H1 (cell line): ENCODE measurements at regions not wholly inside any gene's neighbourhood (a gene's known extent, or its start where the extent isn't known, plus 50 kb on each side); places are given as distances from the start of the nearest gene placed in this dataset.

Source experiments
- CTCF ChIA-PET: fragments of 300-600 bp; sonication (Branson Sonifier 250); formaldehyde crosslinking; loops from one replicate; lab custom pipeline; 2021; ENCODE audit not compliant: partially characterized antibody; lab: Charles Lee
- POLR2A ChIA-PET: fragments of 300-600 bp; sonication (Branson Sonifier 250); formaldehyde crosslinking; loops from one replicate; lab custom pipeline; 2021; ENCODE audit warnings: inconsistent platforms; ENCODE audit not compliant: partially characterized antibody; lab: Charles Lee
- DNase-seq, 2 experiments: peaks; one replicate each; pipeline versions ENCODE4 v3.0.0 to v3.0.0-alpha.2; 2010 to 2022; ENCODE audit warnings: low spot score in 2 of 2, low read depth in 1 of 2, mixed read lengths in 1 of 2
- FAIRE-seq: peaks from 2 replicates; lab custom pipeline; 2011; peaks lifted over from hg19 to GRCh38; lab: Jason Lieb, UNC
- H2AFZ ChIP-seq: 2 replicates; pipeline ENCODE4 v1.8.1; 2012; ENCODE audit warnings: low read length, inconsistent platforms
- H2AK5ac ChIP-seq: 2 replicates; pipeline ENCODE4 v1.6.1; 2013; ENCODE audit warnings: low read depth, low read length
- H2BK120ac ChIP-seq: replicated peaks from 2 replicates; pipeline ENCODE3; 2013; ENCODE audit warnings: low read depth, low read length, inconsistent platforms
- H2BK12ac ChIP-seq: 2 replicates; pipeline ENCODE4 v1.6.1; 2013; ENCODE audit warnings: low read depth, low read length
- H2BK15ac ChIP-seq: 2 replicates; pipeline ENCODE4 v1.6.1; 2013; ENCODE audit warnings: low read length
- H2BK20ac ChIP-seq: 2 replicates; pipeline ENCODE4 v1.6.1; 2013; ENCODE audit warnings: low read length
- H2BK5ac ChIP-seq: 2 replicates; pipeline ENCODE4 v1.6.1; 2013; ENCODE audit warnings: low read depth, low read length
- H3K14ac ChIP-seq: 2 replicates; pipeline ENCODE4 v1.6.1; 2013; ENCODE audit warnings: inconsistent platforms; ENCODE audit not compliant: insufficient read length
- H3K18ac ChIP-seq: 2 replicates; pipeline ENCODE4 v1.6.1; 2013; ENCODE audit warnings: low read length; ENCODE audit errors: extremely low read depth
- H3K23ac ChIP-seq: 2 replicates; pipeline ENCODE4 v1.6.1; 2013; ENCODE audit warnings: inconsistent platforms; ENCODE audit not compliant: insufficient read length
- H3K23me2 ChIP-seq: 2 replicates; pipeline ENCODE4 v1.6.1; 2013; ENCODE audit warnings: low read depth, low read length
- H3K27ac ChIP-seq: 2 replicates; pipeline ENCODE4 v1.6.1; 2011; ENCODE audit warnings: low read depth, low read length, inconsistent platforms
- H3K27me3 ChIP-seq, 4 experiments: replicated peaks in 1 of 4; 1 replicate in 1 of 4; 2 replicates in 3 of 4; pipeline versions ENCODE4 v1.6.1 to v1.8.1; 2011 to 2013; ENCODE audit warnings: low read length in 3 of 4, mild to moderate bottlenecking in 3 of 4, inconsistent platforms in 2 of 4, mixed read lengths in 2 of 4, moderate library complexity in 1 of 4; ENCODE audit not compliant: control insufficient read depth in 3 of 4, insufficient read depth in 3 of 4; ENCODE audit errors: extremely low read depth in 1 of 4
- H3K36me3 ChIP-seq, 4 experiments: 2 replicates each; pipeline versions ENCODE4 v1.6.1 to v1.8.1; 2011 to 2013; ENCODE audit warnings: mild to moderate bottlenecking in 4 of 4, low read length in 3 of 4, moderate library complexity in 2 of 4, control low read depth in 1 of 4, inconsistent platforms in 1 of 4; ENCODE audit not compliant: insufficient read depth in 4 of 4, control insufficient read depth in 2 of 4
- H3K4ac ChIP-seq: replicated peaks from 2 replicates; pipeline ENCODE3; 2013; ENCODE audit warnings: low read length, low read depth, mixed read lengths, inconsistent platforms; ENCODE audit not compliant: insufficient read length
- H3K4me1 ChIP-seq, 4 experiments: replicated peaks in 1 of 4; 1 replicate in 1 of 4; 2 replicates in 3 of 4; pipeline versions ENCODE4 v1.6.1 to v1.8.1; 2011 to 2013; ENCODE audit warnings: low read length in 3 of 4, inconsistent platforms in 2 of 4, mixed read lengths in 1 of 4; ENCODE audit not compliant: insufficient read depth in 4 of 4, control insufficient read depth in 3 of 4
- H3K4me2 ChIP-seq, 2 experiments: 2 replicates each; pipeline versions ENCODE4 v1.6.1 to v1.8.1; 2011 to 2013; ENCODE audit warnings: low read depth in 2 of 2, low read length in 2 of 2, control low read depth in 1 of 2, inconsistent platforms in 1 of 2, mild to moderate bottlenecking in 1 of 2; ENCODE audit not compliant: insufficient read depth in 1 of 2
- H3K4me3 ChIP-seq, 4 experiments: fragments of 200-600, 300-600 bp in 1 of 4; sonication (generic), shearing (Covaris generic), sonication (Bioruptor Twin) in 1 of 4; 2 replicates each; pipeline versions ENCODE4 v1.5.1 to v1.8.1; 2011 to 2016; ENCODE audit warnings: low read length in 4 of 4, low read depth in 3 of 4, control low read depth in 2 of 4, inconsistent platforms in 2 of 4, mild to moderate bottlenecking in 2 of 4, mixed read lengths in 1 of 4, moderate library complexity in 1 of 4; ENCODE audit not compliant: insufficient read depth in 2 of 4; ENCODE audit errors: extremely low read depth in 1 of 4
- H3K56ac ChIP-seq: replicated peaks from 2 replicates; pipeline ENCODE3; 2013; ENCODE audit warnings: low read depth, mild to moderate bottlenecking, mixed read lengths, low read length, inconsistent platforms; ENCODE audit not compliant: insufficient read length
- H3K79me1 ChIP-seq: 2 replicates; pipeline ENCODE4 v1.6.1; 2013; ENCODE audit warnings: low read depth, low read length, control low read depth
- H3K79me2 ChIP-seq, 2 experiments: 2 replicates each; pipeline versions ENCODE4 v1.6.1 to v1.8.1; 2012 to 2013; ENCODE audit warnings: low read length in 2 of 2, mild to moderate bottlenecking in 2 of 2, inconsistent platforms in 1 of 2; ENCODE audit not compliant: insufficient read depth in 2 of 2, control insufficient read depth in 1 of 2
- H3K9ac ChIP-seq, 4 experiments: replicated peaks in 1 of 4; 1 replicate in 1 of 4; 2 replicates in 3 of 4; pipeline versions ENCODE4 v1.6.1 to v1.8.1; 2011 to 2013; ENCODE audit warnings: low read depth in 3 of 4, low read length in 3 of 4, control low read depth in 2 of 4, mild to moderate bottlenecking in 2 of 4, moderate library complexity in 2 of 4, inconsistent platforms in 1 of 4; ENCODE audit errors: extremely low read depth in 1 of 4
- H3K9me3 ChIP-seq, 2 experiments: 2 replicates each; pipeline versions ENCODE4 v1.6.1 to v1.8.1; 2012 to 2013; ENCODE audit warnings: mild to moderate bottlenecking in 2 of 2, moderate library complexity in 2 of 2, control low read depth in 1 of 2, inconsistent platforms in 1 of 2, low read depth in 1 of 2, low read length in 1 of 2, mixed read lengths in 1 of 2; ENCODE audit not compliant: insufficient read depth in 2 of 2
- H4K20me1 ChIP-seq, 2 experiments: replicated peaks in 1 of 2; 2 replicates each; pipeline versions ENCODE3 to v1.8.1; 2011 to 2013; ENCODE audit warnings: inconsistent platforms in 2 of 2, low read length in 2 of 2, mild to moderate bottlenecking in 1 of 2; ENCODE audit not compliant: insufficient read depth in 2 of 2, control insufficient read depth in 1 of 2
- H4K5ac ChIP-seq: 2 replicates; pipeline ENCODE4 v1.6.1; 2013; ENCODE audit warnings: low read length, low read depth, mixed read lengths, inconsistent platforms; ENCODE audit not compliant: insufficient read length
- H4K8ac ChIP-seq: 2 replicates; pipeline ENCODE4 v1.8.0; 2013; ENCODE audit warnings: mild to moderate bottlenecking, moderate library complexity, low read length, inconsistent platforms; ENCODE audit not compliant: insufficient read depth; ENCODE audit errors: extremely low read depth
- H4K91ac ChIP-seq: replicated peaks from 2 replicates; pipeline ENCODE3; 2013; ENCODE audit warnings: low read length, mixed read lengths, inconsistent platforms; ENCODE audit not compliant: insufficient read length
- CHD1 ChIP-seq: IDR thresholded peaks from 2 replicates; pipeline ENCODE4 v1.6.1; 2012; ENCODE audit warnings: low read depth, low read length, improper control_type of control experiment
- MAFK ChIP-seq: IDR thresholded peaks from 2 replicates; pipeline ENCODE4 v1.6.1; 2012; ENCODE audit warnings: low read depth, mild to moderate bottlenecking, improper control_type of control experiment, low read length
- WGBS, 2 experiments: shearing (Covaris generic) in 1 of 2; methylation state at CpG; one replicate each; pipeline versions ENCODE4 v1.1.6 to v1.1.7; 2013 to 2015; ENCODE audit warnings: low lambda C conversion rate in 2 of 2, mixed read lengths in 2 of 2, inconsistent platforms in 1 of 2, low coverage in 1 of 2, missing lambda C conversion rate in 1 of 2; ENCODE audit not compliant: insufficient replicate concordance in 2 of 2, insufficient coverage in 1 of 2, insufficient read length in 1 of 2; ENCODE audit errors: extremely low coverage in 1 of 2, missing lambda C conversion rate in 1 of 2; 5-methylcytosine and 5-hydroxymethylcytosine counted together

GRCh38 chr16:80231888-80232287 lies 308.9 kb upstream of the DYNLRB2 start:
- Histone ChIP-seq H3K23me2 (no peaks in the 10 kb centered on the region), H2AK5ac (no peak overlapping the region), H3K14ac (no peak overlapping the region), H2BK120ac (no peak overlapping the region), H3K36me3 (no peaks in the 10 kb centered on the region), H3K23ac (no peak overlapping the region), H2AFZ (no peak overlapping the region), H3K27me3 (no peaks in the 10 kb centered on the region), H3K18ac (no peak overlapping the region), H3K4me2 (no peak overlapping the region), H3K9me3 (no peaks in the 10 kb centered on the region; a peak in 1 of 4 replicates), H2BK12ac (no peak overlapping the region), H3K79me1 (no peaks in the 10 kb centered on the region), H3K4ac (no peak overlapping the region), H3K4me3 (no peak overlapping the region), H4K20me1 (no peaks in the 10 kb centered on the region), H2BK15ac (no peak overlapping the region), H4K5ac (no peak overlapping the region), H3K56ac (no peak overlapping the region), H3K4me1 (no peaks in the 10 kb centered on the region), H2BK5ac (no peak overlapping the region), H3K9ac (no peak overlapping the region), H2BK20ac (no peak overlapping the region), H3K27ac (no peak overlapping the region), H4K91ac (no peak overlapping the region), H3K79me2 (no peaks in the 10 kb centered on the region), H4K8ac (no peak overlapping the region)
- DNase-seq (no peak), FAIRE-seq (no peak)
- ChIA-PET POLR2A (no interaction called here), CTCF (no interaction called here)
- 96% methylated on average over 3 of the region's 3 CpGs; no CpG with 5 or more reads in 1 of the 2 experiments for WGBS, 2 experiments
- TF ChIP-seq MAFK, result no peak
- no peak for TF ChIP-seq CHD1
